ENCODE measurements at regions not wholly inside any gene's neighbourhood (a gene's known extent, or its start where the extent isn't known, plus 50 kb on each side); places are given as distances from the start of the nearest gene placed in this dataset.

DNA sequence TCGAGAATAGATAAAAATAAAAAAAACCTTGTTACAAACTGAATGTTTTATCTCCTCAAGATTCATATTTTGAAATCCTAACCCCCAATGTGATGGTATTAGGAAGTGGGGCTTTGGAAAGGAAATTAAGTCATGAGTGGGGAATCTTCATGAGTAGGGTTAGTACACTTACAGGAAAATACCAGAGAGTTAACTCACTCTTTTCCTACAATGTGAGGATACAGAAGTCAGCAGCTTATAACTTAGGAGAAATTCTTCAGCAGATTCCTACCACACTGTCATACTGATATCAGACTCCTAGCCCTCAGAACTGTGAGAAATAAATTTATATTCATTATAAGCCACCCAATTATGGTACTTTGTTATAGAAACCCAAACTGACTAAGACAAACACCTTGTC, 453.1 kb downstream of the GBE1 start:
- no peak for DNase-seq (ENCODE audit: low read depth)
- TF ChIP-seq, protein P1, sequence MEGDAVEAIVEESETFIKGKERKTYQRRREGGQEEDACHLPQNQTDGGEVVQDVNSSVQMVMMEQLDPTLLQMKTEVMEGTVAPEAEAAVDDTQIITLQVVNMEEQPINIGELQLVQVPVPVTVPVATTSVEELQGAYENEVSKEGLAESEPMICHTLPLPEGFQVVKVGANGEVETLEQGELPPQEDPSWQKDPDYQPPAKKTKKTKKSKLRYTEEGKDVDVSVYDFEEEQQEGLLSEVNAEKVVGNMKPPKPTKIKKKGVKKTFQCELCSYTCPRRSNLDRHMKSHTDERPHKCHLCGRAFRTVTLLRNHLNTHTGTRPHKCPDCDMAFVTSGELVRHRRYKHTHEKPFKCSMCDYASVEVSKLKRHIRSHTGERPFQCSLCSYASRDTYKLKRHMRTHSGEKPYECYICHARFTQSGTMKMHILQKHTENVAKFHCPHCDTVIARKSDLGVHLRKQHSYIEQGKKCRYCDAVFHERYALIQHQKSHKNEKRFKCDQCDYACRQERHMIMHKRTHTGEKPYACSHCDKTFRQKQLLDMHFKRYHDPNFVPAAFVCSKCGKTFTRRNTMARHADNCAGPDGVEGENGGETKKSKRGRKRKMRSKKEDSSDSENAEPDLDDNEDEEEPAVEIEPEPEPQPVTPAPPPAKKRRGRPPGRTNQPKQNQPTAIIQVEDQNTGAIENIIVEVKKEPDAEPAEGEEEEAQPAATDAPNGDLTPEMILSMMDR (IDR thresholded peaks at IDR 0.05; ENCODE audit: insufficient read depth, low read depth, low read length) = no peak
- no peak overlapping the region for H3K4me3 ChIP-seq (ENCODE audit: low read depth, low read length)

DNA sequence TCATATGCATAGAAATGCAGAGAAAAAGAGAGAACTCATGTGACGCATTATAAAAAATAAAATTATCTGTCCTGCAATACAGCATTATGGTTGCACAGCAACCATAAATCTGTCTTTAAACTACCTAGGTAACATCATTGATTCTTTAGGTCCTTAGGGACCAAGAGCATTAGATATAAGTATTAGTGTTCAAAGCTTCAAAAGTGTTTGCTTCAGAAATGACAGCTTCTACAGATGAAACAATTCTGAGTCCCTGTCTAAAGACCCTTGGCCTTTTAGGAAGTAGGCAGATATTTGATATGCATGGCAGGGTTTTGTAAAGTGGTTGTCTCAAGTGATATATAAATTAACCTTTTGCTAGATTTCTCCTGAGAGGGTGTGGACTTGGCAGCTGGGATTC, 454.2 kb downstream of the GBE1 start:
- TF ChIP-seq, protein P1 (IDR thresholded peaks at IDR 0.05; ENCODE audit: insufficient read depth, low read depth, low read length) = no peak
- no peak for DNase-seq (ENCODE audit: low read depth)
- no peak overlapping the region for H3K4me3 ChIP-seq (ENCODE audit: low read depth, low read length)

DNA sequence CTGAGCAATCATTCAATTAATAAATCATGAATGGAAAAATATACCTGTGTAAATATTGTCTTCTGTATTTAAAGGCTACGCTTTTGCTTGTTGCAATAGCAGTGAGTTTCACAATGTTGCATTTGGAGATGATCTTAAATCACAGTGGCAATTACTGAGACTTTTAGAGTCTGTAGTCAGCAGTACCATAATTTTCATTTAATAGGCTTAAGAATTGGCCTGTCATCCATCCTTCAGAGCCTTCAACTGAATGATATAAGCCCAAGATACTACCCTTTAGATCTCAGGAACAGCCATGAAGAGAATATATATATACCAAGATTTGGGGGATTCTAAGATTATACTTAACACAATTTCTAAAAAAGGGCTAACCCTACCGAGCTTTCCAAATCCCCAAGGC, 458.1 kb downstream of the GBE1 start:
- H3K4me3 ChIP-seq (ENCODE audit: low read depth, low read length) = no peak overlapping the region
- DNase-seq (ENCODE audit: low read depth) = no peak
- TF ChIP-seq, protein P1 (IDR thresholded peaks at IDR 0.05; ENCODE audit: insufficient read depth, low read depth, low read length) = no peak

DNA sequence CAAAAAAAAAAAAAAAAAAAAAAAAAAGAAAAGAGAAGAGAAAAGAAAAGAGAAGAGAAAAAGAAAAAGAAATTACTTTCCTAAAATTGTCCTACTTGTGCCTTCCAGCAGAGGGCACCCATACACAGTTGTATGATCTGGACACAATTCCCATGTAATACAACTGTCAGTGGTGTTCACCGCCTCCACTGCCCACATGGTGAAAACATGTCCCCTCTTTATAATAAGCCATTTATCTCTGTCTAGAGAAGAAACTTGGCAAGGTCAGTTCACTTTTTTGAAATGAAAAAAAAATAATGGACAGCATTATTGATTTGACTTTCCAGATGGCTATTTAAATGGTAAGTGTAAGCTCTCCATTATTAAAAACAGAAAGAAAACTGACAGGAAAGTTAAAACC, 459.4 kb downstream of the GBE1 start:
- DNase-seq (ENCODE audit: low read depth) = peak; percentile 37
- TF ChIP-seq, protein P1 (IDR thresholded peaks at IDR 0.05; ENCODE audit: insufficient read depth, low read depth, low read length) = peak; percentile 69

GRCh38 chr3:81301230-81301629, 460.2 kb downstream of the GBE1 start:
- TF ChIP-seq, protein P1 (IDR thresholded peaks at IDR 0.05; ENCODE audit: insufficient read depth, low read depth, low read length) = no peak

More for the DNA sequence above, 459.4 kb downstream of the GBE1 start:
- no peak overlapping the region for H3K4me3 ChIP-seq (ENCODE audit: low read depth, low read length)

GRCh38 chr3:81300324-81300927, 461.0 kb downstream of the GBE1 start:
- no peak overlapping the region for H3K4me3 ChIP-seq (ENCODE audit: low read depth, low read length)
- TF ChIP-seq, protein P1 (IDR thresholded peaks at IDR 0.05; ENCODE audit: insufficient read depth, low read depth, low read length) = no peak
- peak; percentile 13 for DNase-seq (ENCODE audit: low read depth)

More at GRCh38 chr3:81301230-81301629, 460.2 kb downstream of the GBE1 start:
- no peak for DNase-seq (ENCODE audit: low read depth)
- no peak overlapping the region for H3K4me3 ChIP-seq (ENCODE audit: low read depth, low read length)

- DNase-seq (ENCODE audit: low read depth) = no peak
- no peak overlapping the region for H3K4me3 ChIP-seq (ENCODE audit: low read depth, low read length)
- TF ChIP-seq, protein P1 (IDR thresholded peaks at IDR 0.05; ENCODE audit: insufficient read depth, low read depth, low read length) = no peak
Measured at GRCh38 chr3:81299481-81299880, 462.0 kb downstream of the GBE1 start.

All from fibroblast of villous mesenchyme (primary cell).